GM19238 (cell line): ENCODE measurements at regions not wholly inside any gene's neighbourhood (a gene's known extent, or its start where the extent isn't known, plus 50 kb on each side); places are given as distances from the start of the nearest gene placed in this dataset.

Experiments used
- DNase-seq: peaks from one replicate; pipeline ENCODE4 v3.0.0; 2011; ENCODE audit warnings: low spot score; ENCODE audit not compliant: insufficient read length

DNA sequence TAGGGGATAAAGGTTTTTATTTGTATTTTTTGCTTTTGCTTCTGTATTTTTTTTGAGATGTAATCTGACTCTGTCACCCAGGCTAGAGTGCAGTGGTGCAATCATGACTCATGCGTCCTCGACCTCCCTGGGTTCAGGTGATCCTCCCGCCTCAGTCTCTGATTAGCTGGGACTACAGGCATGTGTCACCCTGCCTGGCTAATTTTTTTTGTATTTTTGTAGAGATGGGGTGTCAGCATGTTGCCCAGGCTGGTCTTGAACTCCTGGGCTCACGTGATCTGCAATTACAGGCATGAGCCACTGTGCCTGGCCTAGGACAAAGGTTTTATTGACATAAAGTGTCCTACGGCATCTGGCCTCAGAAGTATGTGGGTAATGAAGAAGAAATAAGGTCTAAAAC, 297.1 kb upstream of the C9orf72 start:
- no peak for DNase-seq

DNA sequence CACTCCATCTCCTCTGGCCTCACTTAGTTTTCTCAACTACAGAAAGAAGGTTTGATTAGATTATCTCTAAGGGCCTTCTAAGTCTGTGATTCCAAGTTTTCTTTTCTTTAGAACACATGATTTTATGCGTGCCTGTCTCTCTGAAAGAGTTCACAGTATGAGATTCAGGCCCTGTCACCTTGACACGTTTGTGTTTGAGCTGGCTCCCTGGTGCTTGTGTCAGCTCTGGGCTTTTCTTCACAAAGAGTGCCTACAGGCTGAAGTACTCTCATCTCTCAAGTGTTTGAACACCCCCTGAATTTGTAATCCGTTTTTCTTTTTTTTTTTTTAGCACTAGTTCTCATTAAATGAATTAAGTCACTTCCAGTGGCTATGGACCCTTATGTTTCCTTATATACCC, 306.9 kb upstream of the C9orf72 start:
- no peak for DNase-seq

DNA sequence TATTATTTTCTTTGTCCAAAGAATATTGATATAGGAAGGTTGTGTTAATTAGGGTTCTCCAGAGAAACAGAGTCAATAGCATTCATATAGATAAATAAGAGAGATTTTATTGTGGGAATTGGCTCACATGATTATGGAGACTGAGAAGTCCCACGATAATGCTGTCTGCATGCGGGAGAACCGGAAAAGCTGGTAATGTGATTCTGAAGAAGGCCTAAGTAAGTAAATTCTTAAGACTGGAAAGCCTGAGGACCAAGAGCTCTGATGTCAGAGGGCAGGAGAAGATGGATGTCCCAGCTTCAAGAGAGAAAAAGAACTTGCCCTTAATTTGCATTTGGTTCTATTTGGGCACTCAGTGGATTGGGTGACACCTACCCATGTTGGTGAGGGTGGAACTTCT, 307.4 kb upstream of the C9orf72 start:
- no peak for DNase-seq

DNA sequence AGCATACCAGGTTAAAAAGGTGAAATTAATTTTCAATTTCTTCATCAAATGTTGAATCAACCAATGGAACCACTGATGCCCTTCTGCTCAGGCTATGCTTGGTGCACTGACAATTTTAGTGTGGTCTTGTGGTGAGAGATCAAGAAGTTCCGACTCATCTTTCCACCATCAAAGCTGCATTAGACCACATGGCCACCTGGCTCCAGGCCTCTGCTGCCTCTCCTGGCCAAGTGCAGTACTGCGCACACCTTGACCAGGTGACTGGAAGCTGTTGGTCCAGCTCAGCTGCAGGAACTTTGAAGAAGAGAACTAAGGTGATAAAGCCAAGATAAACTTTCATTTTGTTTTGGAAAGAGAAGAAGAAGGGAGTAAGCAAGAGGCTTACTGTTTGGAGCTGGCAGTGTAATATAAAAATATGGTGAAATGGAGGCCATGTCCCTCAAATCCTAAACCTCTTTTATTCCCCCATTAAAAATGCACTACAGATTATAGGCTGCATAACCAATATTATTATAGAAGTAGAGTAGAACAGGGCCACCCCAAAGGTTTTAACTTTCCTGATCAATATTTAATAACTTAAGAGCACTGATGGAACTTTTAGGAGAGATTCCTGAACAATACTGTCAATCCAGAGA, 315.5 kb upstream of the C9orf72 start:
- peak; percentile 5 for DNase-seq

DNA sequence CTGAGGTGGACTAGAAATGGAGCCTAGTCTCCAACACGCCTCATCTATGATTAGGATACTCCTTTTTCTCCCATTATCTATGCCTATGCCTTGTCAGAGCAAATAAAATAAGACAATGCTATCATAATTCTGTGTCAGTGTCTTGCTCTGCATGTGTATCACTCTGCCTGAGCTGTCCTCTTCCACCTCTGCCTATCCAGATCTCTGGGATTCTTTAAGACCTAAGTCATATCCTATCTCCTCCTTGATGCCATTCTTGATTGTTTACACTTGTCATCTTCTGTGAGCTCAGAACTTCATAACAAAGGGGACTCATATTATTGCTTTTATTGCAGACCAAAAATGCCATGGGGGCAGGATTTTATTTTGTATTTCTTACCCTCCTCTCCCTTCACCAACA, 351.2 kb upstream of the C9orf72 start:
- DNase-seq: no peak

DNA sequence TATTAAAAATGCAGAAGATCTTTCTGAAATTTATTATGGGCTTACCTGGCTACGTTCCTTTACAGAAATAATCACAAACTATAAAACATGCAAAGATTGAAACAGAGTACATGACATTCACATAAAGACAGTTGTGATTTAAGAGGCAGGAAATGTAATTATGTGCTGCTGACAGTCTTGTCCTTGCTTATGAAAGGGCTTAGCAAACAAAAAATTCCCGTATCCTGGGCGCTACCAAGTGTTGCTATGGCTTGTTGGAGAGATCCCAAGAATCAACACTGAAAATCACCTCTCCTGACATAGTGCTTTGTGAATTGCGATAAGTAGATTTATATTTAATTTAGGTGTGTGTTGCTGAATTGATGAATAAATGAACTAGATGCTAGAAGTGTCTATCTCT, 352.5 kb upstream of the C9orf72 start:
- no peak for DNase-seq

DNA sequence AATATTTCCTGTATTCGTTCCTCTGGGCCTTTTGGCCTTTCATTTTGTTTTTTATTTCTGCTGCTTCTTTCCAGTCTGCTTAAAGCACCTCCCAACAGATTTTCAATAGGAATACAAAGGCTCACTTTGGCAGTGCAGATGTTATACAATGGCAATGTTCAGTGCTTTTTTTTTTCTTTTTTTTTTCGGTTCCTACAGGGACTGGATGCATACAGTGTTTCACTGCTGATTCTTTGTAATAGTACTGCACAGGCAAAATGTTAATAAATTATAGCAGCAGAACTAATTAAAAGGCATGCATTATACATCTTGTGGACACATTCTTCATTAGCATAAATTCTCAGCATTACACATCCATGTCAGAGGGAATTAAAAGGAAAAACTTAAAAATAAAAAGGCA, 356.6 kb upstream of the C9orf72 start:
- DNase-seq: no peak

DNA sequence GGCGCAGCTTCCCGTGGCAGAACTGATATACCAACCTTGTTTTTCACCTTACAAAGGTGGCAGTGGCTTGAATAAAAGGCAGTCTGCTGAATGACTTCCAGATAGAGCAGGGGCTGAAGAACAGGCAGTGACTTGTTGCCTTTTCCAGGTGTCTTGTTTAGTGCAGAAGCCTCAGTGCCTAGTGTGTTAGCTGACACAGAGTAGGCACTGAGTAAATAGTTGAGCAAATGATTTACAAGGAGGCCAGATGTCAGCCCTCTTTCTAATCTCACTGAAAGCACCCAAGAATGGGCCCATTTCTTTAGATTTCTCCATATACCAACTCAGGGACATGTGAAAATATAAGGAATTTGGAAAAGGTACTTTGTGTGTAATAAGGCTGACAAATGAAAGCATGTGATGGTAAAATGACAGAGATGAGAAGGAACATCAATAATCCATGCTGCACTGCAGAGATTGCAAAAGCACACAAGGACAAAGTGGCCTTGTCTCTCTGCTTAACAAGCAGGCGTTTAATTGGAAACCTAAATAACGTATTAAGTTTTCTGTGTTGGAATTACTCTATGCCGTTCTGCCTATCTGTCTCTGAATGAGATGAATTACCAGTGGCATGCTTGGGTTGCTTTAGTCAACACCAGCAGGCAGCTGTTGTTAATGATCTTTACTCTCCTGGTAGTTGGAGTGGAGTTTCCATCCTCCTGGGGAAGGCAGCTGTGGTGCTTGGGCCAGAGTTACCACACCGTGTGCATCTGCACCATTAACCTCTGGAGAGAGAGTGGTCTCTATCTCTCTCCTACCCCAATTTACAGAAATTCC, 360.1 kb upstream of the C9orf72 start:
- no peak for DNase-seq

DNA sequence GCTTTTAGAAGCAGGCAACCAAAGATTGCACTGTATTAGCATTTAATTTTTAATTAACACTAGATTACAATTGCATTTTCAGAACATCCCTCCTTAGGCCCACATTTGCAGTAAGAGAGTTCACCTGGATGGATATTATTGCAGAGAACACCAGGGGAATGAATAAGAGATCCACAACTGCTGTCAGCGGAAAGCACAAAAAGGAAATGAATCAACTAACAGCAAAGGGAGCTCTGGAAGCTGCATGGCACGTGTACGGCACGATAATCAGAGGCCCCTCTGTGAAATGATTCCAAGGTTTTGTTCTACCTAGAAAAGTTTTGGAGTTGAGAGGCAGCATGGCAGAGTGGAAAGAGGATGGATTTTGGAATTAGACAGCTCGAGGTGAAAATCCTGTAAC, 361.2 kb upstream of the C9orf72 start:
- no peak for DNase-seq

DNA sequence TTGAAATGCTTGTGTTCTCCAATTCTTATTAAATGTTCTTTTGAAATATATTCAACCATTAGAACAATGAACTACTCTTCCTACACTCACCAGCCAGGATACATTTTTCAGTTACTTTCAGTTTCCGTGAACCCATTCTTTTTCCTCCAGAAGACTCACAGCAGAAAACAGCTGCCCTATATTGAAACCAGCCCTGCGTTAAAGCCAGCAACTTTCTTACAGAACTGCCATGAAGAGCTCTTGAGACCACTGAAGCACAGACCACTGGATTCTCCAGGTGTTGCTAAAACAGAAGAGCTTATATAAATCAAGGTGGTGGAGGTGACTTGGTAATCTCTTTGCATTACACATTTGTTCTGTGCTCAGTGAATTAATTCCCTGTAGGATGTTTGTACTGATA, 365.9 kb upstream of the C9orf72 start:
- no peak for DNase-seq

DNA sequence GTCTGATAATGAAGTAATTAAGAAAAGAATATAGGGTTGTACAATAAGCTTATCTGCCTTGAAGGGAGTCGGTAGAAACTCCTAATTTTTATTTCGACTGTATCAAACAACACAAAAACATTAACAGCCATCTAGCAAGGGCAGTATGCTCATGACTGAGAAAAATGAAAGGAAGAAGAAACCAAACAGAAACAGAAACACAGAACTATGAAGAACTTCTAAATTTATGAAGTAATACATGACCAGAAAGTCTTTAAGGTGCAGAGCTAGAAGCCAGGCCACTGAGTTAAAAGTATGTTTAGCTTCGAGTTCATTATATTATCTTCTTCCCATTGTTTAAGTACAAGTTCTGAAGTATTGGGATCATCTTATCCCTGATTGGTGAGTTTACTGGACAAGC, 367.3 kb upstream of the C9orf72 start:
- DNase-seq: no peak

DNA sequence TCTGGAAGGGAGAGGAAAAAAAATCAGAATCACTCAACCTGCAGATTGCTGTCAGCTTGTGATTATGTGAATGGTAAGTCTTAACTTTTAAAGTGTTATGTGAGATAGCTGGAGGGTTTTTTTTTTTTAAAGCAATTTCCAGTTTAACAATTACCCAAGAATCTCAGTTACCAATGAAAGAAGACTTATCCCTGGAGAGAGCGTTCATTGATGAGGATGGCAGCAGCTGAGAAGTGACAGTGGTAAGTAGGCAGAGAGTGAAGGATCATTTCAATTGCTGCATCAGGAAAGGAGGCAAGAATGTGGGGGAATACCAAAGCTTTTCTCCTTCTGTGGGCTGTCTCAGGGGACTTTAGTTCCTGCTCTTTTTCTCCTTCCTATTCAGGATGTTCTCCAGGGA, 370.2 kb upstream of the C9orf72 start:
- no peak for DNase-seq

DNA sequence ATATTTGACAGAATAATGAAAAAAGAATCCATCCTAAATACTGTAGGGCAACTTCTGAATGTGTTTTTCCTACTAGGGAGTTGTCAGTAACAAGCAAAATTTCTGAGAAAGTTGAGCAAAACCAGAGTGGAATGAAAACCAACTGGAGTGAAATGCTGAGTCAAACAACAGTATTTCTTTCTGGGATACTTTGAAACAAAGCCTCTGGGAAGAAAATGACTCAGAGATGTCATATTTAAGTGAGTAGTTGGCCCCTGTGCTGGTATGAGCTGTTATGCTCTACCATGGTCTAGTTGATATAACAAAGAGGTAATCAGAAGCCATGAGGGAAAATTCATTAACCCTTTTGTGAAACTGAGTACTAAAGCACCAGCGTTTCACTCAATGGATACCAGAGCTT, 372.1 kb upstream of the C9orf72 start:
- no peak for DNase-seq

DNA sequence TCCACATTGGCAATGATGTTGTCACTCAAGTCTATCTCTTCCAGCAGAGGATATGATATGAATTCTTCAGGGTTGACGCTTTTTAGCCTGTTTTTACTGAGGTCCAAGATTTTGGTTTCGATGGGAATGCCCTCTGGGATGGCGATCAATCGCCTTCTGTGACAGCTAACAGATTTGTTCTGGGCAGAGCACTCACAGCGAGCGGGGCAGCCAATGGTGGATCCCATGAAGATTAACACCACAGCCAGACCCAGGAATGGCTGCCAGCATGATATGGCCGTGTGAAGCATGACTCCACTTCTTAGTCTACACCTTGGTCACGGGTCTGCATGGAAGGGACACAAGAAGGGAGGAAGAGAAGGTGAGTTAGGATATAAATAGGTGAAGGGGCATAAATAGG, 377.1 kb upstream of the C9orf72 start:
- no peak for DNase-seq

DNA sequence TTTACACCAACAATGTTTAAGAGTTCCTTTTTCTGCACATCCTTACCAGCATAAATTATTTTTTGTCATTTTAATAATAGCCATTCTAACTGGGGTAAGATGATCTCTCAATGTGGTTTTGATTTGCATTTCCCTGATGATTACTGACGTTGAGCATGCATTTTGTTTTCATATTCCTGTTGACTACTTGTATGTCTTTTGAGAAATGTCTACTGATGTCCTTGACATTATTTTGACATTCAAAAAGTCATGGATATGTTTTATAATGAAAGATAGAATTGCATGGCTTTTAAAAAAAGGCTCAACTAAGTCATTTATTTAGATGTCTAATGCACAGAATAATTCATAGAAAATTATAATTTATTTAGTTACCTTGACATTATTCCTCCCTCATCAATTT, 381.6 kb upstream of the C9orf72 start:
- DNase-seq: no peak

DNA sequence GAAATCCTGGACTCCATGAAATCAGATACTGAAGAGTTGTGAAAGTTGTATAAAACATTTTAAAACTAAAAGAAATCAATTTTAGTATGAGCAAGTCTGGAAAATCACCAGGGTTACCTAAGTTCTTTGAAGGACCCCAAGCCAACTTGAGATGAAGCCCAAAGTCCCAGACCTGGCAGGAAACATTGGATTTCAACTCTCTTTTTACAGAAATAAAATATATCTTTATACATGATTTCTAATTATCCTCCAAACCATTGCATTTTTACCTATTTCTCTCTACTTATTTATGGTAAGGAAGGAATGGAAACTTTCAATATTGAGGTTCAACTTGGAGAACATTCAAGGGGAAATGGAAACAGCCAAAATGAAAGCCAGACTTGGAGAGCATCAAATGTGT, 390.6 kb upstream of the C9orf72 start:
- DNase-seq: no peak

DNA sequence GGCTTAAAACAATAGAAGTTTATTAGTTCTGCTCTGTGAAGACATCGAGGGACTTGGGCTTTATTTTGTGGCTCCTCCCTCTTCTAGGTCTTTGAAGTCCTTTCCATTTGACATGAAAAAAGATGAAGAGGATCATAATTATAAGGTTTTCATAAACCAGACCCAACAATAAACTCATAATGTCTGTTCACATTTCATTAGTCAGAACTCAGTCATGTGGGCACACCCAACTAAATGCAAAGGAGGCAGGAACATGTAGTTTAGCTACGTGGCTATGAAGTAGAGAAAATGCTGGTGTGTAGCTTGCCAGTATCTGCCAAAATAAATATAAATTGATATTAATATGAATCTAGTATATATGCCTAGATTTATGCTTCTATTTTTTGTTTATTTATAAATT, 393.9 kb upstream of the C9orf72 start:
- DNase-seq: no peak

DNA sequence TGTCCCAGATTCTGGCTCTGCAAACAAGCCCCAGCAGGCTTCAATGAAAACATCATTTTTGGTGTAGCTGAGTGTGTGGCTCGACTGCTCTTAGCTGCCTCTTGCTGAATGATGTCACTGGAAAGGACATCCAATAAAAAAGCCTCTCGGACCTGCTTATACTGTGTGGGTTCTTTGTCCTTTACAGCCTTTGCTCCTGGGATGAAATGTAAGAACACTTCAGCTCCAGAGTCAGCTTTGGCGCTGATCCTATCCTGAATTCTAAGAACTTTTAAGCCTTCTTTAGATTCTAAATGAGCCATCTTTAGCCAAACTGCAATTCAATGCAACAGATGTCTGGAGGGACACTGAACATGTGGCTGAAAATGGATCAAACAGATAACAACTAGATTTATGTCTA, 404.6 kb upstream of the C9orf72 start:
- DNase-seq: no peak

DNA sequence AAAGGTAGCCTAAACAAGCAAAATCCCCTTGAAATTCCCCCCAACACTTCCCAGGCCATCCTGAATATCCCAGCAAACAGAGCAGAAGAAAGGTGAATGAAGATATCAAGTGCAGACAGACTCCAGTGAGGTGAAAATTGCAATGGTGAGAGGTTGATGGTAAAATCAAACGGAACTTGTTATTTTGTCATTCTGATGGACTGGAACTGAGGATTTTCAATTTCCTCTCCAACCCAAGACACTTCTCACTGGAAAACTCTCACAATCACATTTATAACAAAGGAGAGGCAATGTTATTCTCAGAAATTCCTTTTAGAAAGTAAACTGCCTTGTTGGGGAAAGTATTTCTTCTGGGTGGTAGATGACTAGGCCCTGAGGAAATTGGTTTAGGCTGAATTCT, 412.4 kb upstream of the C9orf72 start:
- DNase-seq: no peak

DNA sequence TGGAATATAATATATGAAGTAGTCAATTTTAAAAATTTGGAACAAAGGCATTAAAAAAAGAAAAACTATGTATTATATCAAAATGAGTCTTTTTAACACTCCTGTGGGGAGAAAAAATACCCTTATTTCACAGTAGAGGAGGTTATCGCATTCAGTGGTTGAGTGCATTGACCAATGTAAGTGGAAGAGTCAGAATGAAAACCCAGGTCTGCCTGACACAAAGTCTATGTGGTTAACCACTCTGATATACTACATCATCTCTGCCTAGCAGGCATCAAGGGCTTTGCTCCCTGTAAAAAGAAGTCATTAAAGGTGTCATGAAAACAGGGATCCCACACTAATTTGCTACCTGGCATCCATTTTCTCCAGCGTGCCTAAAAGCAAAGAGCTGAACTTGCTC, 417.2 kb upstream of the C9orf72 start:
- no peak for DNase-seq

DNA sequence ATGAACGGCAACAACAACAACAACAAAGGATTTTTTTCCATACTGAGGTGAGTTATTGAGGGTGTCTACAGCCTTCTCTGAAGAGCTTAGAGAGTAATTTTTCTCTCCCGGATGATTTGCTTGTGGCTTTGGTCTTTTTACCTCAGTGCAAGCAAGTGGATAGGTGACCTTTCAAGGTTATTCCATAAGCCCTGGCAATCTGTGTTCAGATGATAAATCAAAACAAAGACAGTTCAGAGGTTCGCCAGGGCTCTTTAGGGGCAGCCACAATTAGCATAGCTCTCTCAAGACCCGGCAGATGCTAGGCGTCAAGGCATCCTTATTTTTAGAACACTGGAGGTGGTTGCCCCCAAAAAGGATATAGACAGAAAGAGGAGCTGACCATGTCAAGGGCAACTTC, 417.9 kb upstream of the C9orf72 start:
- DNase-seq: no peak

DNA sequence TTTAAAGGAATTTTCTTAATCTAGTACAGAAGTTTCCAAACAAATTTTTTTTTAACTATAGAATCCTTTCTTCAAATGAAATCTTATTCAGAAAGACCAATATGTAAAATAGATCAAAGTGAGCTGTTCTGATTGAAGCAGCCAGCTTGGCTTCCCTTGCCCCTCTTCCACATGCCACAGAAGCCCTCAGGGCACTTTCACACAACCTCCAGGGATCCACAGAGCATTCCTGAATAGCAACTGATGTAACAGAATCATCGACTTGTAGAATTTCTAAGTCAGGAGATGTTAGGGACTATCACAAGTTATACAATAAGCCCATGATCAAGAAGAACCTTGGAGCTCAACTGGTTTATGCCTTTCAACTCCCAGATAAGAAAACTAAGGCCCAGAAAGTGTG, 427.8 kb upstream of the C9orf72 start:
- DNase-seq: no peak

DNA sequence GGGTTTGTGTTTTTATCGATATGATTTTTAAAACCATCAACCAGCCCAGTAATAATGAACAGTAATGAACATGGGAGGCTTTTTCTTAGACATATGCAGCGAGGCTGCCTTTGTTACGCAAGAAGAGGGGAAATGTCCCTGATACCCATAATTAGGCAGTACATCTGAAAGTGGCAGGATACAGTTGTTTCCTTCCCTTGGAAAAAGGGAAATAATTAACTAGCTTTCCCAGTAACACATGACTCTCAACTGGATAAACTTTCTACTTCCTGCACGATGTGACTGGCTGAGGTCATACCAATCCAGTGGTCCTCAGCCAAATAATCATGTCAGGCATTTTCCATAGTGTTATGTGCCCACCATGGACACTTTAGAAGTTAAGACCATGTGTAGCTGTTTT, 431.6 kb upstream of the C9orf72 start:
- DNase-seq: no peak
